Stimulated activated CD4-positive, alpha-beta T cell treated with anti-CD3 and anti-CD28 coated beads, Interleukin-1b, Interleukin-23, amount 100 ng/mL, for 4 hours (primary cell): ENCODE measurements at regions not wholly inside any gene's neighbourhood (a gene's known extent, or its start where the extent isn't known, plus 50 kb on each side); places are given as distances from the start of the nearest gene placed in this dataset.

Experiments used
- DNase-seq, 2 donors: peaks; one replicate each; pipeline ENCODE4 v3.0.0-alpha.2; 2020; ENCODE audit warnings: low read depth in 2 of 2

DNA sequence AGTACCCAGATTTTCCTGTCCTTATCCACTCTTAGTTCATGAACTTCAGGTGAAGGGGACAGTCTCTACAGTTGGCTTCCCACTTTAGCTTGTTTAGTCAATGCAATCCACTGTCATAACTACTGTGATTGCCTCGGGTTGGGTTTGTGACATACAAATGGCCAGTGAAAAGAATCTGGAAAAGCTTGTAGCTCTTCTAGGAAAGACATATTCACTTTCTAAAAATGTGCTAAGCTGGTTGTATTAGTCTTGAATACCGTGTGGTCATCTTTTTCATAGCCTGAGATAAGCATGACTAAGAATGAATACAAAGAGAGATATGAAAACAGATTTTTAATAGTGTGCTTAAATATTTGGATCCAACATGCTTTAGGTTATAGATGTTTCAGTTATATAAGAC, 1443.5 kb upstream of the IGFBP7 start:
- DNase-seq = no peak

DNA sequence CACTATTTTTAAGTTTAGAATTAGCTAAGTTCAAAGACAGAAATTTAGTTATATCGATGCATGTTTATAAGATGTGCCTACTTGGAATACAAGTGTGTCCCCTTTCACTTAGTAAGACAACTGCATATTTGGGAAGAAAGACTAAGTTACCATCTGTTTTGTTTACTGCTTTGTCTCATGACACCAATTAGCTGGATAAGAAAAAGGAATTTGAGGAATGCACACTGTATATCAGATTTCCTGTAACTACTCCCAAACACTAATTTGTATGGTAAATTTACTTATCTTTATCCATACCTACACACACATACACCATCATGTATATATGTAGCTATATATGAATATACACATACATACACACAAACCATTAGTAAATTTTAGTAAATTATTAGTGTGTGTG, 1442.8 kb upstream of the IGFBP7 start:
- no peak for DNase-seq

DNA sequence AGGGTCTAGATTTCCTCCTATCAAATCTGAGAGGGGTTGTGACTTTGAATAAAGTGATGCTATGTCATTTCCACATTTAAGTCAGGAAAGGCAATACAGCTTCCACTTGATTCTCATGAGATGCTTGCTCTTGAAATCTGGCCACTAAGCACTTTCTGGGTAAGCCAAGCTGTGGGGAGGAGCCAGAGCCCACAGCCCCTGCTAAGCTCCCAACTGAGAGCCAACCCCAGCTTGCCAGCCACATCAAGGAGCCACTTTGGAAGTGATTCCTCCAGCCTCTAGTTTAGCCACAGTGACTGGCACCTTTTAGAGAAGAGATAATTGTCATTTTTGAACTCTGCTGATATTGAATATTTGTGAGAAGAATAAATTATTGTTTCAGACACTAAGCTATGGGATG, 1441.5 kb upstream of the IGFBP7 start:
- no peak for DNase-seq

DNA sequence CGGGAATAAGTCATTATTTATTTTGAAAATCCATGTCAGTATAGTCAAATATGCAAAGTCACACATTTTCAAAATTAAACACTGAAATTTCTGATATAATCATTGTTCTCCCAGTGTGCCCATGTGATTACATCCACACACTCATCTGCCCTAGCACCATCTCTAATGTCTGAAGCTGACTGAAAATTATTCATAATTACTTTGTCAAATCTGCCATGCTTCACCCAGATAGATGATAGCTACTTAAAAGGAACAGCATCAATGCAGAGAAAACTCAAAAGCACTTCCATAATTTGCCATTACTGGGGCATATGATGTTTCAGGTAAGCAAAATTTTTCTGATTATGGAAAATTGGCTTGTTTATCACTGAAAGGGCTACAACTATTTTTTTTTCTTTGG, 1433.3 kb upstream of the IGFBP7 start:
- DNase-seq = no peak

DNA sequence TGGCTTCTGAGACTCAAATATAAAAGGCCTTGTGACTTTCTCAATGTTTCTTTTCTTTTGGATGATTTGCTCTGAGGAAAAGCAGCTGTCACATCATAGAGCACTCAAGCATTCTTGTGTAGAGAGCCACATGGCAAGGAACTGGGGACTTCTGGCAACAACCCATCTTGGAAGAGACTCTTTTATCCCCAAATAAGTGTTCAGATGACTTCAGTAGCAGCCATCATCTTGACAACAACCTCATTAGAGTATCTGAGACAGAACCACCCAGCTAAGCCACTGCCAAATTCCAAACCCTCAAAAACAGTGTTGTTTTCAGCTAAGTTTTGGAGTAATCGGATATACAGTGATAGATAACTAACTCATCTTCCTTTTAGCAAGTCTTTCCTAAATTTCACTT, 1431.7 kb upstream of the IGFBP7 start:
- DNase-seq = no peak

- DNase-seq = no peak
These were observed 1412.7 kb upstream of the IGFBP7 start for GRCh38 chr4:58522765-58523382.

DNA sequence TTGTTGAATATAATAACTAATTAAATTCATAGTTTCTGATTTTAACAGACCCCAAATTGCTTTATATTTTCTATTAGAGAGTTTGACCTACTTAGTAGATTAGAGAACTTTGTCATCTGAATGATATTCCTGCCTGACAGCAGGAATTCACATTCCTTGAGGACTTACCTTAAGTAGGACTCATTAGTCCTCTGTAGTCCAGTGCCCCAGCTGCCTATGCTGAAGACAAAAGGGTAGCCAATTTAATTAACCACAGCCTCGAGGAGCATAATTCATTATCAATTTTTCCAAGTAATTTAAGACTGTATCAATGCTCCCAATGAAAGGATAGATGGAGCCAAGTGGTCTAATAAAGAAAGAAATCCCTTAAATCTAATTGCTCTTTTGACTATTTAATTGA, 1405.0 kb upstream of the IGFBP7 start:
- DNase-seq = no peak

- DNase-seq = no peak
These were observed 1404.1 kb upstream of the IGFBP7 start for GRCh38 chr4:58514299-58514698.

DNA sequence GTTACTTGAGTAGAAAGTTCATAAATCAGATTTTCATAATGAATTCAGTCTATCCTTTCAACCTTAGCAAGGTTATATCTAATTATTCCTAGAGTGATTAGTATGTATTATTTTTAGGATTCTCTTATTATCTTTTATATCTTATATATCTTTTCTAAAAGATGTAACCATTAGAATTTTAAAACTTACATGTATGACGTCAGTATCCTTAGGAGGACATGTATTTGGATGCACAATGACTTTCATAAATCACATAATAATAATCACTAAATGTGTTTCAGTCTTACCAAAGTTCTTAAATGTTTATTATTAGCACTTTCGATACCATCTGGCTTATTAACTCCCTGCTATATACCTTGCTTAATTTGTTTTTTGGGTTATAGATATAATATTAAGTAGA, 1400.5 kb upstream of the IGFBP7 start:
- DNase-seq = no peak

GRCh38 chr4:58507079-58507478, 1396.9 kb upstream of the IGFBP7 start:
- DNase-seq = no peak

- no peak for DNase-seq
These were observed 1392.7 kb upstream of the IGFBP7 start for GRCh38 chr4:58502839-58503238.

GRCh38 chr4:58499182-58499581, 1389.0 kb upstream of the IGFBP7 start:
- DNase-seq = no peak

DNA sequence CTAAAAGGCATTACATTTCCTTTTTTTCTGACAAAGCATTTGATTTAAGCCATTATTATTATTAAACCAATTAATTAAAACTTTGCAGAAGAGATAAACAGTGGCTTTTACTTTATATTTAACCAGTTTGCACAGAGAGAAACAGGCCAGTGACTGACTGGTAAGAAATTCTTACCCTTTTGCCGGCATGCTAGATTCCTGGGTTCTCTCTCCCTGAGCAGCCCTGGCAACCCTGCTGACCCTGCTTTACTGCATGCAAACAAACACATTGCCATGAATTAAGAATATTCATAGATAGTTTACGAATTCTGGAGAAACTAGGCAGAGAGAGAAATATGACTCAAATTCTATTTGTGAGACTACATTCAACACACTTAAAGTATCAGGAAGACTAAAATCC, 1381.4 kb upstream of the IGFBP7 start:
- DNase-seq = no peak

DNA sequence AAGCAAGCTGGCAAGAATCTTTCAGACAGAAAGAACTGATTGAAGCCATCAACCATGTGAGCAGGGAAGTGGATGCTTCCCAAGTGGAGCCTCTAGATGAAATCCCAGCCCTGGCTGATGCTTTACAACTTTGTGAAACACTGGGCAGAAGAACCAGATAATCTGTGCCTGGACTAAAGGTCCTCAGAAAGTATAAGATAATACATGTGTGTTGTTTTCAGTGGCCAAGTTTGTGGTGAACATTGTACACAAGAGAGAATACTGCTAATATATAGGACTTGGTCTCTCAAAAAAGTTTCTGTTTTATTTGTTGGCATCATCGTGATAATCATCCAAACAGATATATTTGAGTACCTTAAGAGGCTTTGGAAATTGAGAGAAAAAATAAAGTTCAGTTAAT, 1367.8 kb upstream of the IGFBP7 start:
- no peak for DNase-seq

GRCh38 chr4:58477513-58477912, 1367.3 kb upstream of the IGFBP7 start:
- no peak for DNase-seq

DNA sequence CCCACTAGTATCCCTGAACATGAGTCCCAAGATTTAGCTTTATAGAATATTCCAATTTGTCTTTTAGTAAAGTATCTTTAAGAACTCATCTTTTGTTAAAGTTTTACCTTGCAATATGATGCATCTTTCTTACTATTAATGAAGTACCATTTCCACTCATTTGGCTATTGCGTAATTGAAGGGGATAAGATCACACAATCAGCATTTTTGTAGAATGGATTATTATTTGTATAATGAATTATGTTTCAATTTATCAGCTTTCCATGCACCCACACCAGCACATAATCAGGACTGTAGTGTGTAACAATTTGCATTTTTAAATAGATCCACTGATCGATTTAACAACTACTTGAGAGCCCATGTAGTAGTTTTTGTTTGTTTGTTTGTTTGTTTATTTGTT, 1364.9 kb upstream of the IGFBP7 start:
- no peak for DNase-seq

- DNase-seq = no peak
These were observed 1354.8 kb upstream of the IGFBP7 start for GRCh38 chr4:58465031-58465430.

GRCh38 chr4:58456727-58457384, 1346.7 kb upstream of the IGFBP7 start:
- no peak for DNase-seq

DNA sequence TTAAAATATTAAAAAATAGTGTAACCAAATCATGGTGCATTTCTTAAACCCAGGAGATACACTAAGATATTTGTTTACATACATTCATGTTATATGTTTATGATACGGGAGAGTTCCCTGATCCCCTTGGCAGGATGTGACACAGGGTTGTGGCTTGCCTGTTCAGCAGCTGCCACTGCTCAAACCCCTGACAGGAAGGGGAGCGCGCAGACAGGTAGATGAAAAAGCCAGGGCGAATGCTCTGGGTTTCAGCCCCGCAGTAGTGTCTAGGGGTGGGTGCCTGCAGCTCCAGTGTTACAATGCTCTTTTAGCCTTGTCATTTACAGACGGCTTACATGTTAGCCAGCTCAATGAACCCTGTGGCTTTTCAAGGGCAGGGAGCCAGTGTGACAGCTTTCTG, 1343.8 kb upstream of the IGFBP7 start:
- no peak for DNase-seq

DNA sequence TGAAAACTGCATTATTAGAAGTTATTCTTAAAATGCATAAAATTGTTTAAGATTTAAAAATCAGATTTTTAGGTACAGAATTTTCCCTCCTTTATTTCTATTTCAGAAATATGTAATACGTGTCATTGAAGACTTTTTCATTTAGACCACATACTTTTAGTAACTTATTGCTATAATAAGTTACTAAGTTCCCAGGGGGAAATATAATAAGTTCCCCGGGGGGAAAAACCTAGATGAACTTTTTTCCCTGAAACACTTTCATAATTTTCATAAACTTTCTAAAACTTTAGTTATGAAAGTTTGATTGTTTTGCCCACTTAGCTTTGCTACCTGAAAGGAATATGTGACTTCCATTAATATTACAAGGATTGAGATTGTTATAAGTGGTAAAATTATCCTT, 1341.5 kb upstream of the IGFBP7 start:
- no peak for DNase-seq

- no peak for DNase-seq
These were observed 1325.7 kb upstream of the IGFBP7 start for GRCh38 chr4:58435871-58436270.

DNA sequence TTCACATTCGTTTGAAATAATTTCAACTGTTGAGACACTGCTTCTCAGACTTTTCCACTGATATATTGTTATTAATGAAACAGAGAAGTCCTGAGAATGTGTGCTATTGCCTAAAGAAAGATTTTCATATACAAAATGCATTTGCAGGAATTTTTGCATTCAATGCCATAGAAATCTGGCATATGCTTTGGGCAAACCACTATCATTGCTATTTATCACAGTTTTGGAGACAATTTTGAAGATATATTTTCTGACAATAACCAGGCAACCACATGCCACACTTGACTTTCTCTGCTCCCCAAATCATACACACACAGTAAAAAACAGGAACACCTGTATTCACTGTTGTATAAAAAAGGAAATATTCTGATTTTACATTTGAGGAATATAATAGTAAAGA, 1303.7 kb upstream of the IGFBP7 start:
- no peak for DNase-seq

GRCh38 chr4:58411904-58412303, 1301.7 kb upstream of the IGFBP7 start:
- no peak for DNase-seq

- no peak for DNase-seq
These were observed 1296.6 kb upstream of the IGFBP7 start for GRCh38 chr4:58406762-58407161.
